Right cardiac atrium (tissue), 5 donors: ENCODE measurements at regions not wholly inside any gene's neighbourhood (a gene's known extent, or its start where the extent isn't known, plus 50 kb on each side); places are given as distances from the start of the nearest gene placed in this dataset.
"Not testable (repeated sequence)": the region's sequence is repeated elsewhere in the genome, so short reads cannot be mapped to it uniquely, and the experiment has no call there.

Source experiments
- ATAC-seq, 2 donors: fragments of 200-7000 bp; cut with Tn5 transposase; one replicate each; pipeline versions ENCODE4 v1.8.0 to v1.9.1; 2020; ENCODE audit warnings: moderate library complexity in 2 of 2, mild to moderate bottlenecking in 1 of 2
- DNase-seq, 3 donors: peaks; one replicate each; pipeline ENCODE4 v3.0.0-alpha.2; 2020
- H3K27ac ChIP-seq: one replicate; pipeline ENCODE4 v1.5.1; 2013; ENCODE audit warnings: mild to moderate bottlenecking, low read length, control low read depth, moderate library complexity
- H3K27me3 ChIP-seq: one replicate; pipeline ENCODE4 v1.6.1; 2013; ENCODE audit not compliant: control insufficient read depth, insufficient read depth
- H3K4me1 ChIP-seq: one replicate; pipeline ENCODE4 v1.6.1; 2013; ENCODE audit warnings: low read length; ENCODE audit not compliant: control insufficient read depth, insufficient read depth
- H3K4me3 ChIP-seq: one replicate; pipeline ENCODE4 v1.5.1; 2013; ENCODE audit warnings: low read length, control low read depth
- H3K9me3 ChIP-seq: one replicate; pipeline ENCODE4 v1.6.1; 2013; ENCODE audit warnings: low read length; ENCODE audit not compliant: control insufficient read depth
- WGBS: extraction: QIAGEN DNeasy Blood & Tissue Kit; methylation state at CpG from one replicate; pipeline ENCODE4 v1.1.7; 2013; 5-methylcytosine and 5-hydroxymethylcytosine counted together
- intact Hi-C, 4 donors: fragments of 100-400 bp; cut with DNase I; formaldehyde crosslinking; loops; one replicate each; pipeline versions ENCODE4 v1.11.0 to v1.14.0; 2022 to 2023
- donor health status: healthy with polysubstance abuse.
- donor health status: DM: no; HTN: yes; CAD: no.
- donor health status: DM: no; HTN: no; CAD: no.
- donor health status: DM: no; HTN: yes; CAD: no; lungs with severe emphysema.
- donor health status: DM: yes; HTN: yes; CAD: no.

DNA sequence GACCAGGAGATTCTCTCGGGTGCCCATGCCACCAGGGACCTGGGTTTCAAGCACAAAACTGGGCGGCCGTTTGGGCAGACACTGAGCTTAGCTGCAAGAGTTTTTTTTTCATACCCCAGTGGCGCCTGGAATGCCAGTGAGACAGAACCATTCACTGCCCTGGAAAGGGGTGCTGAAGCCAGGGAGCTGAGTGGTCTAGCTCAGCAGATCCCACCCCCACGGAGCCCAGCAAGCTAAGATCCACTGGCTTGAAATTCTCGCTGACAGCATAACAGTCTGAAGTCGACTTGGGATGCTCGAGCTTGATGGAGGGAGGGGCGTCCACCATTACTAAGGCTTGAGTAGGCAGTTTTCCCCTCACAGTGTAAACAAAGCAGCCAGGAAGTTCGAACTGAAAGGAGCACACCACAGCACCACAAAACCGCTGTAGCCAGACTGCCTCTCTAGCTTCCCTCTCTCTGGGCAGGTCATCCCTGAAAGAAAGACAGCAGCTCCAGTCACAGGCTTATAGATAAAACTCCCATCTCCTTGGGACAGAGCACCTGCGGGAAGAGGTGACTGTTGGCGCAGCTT, 157.7 kb downstream of the GIPC2 start:
- ATAC-seq, H3K4me1 ChIP-seq, intact Hi-C loops, H3K9me3 ChIP-seq, H3K4me3 ChIP-seq, H3K27ac ChIP-seq, H3K27me3 ChIP-seq: not testable (repeated sequence)
- peak in 1 of 3 donors; percentile 19 for DNase-seq
- 68% methylated on average over 13 of the region's 13 CpGs for WGBS

DNA sequence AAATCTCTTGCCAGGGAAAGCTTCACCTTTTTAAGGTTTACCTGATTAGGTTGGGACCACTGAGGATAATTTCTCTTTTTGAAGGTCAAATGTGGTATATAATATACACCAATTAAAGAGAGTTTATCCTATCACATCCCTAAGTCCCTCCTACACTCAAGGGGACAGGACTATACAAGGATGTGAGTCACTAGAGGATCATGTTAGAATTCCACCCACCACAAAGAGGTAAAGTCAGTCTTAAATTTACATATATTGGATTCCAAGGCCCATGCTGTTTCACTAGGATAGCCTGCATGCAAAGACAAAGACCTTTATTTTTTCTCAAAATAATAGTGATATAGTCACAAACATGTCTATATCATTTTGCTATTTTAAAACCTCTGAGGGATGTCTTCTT, 164.4 kb downstream of the GIPC2 start:
- no peaks in the 10 kb centered on the region for H3K9me3 ChIP-seq
- DNase-seq: no peak
- H3K4me3 ChIP-seq: no peak overlapping the region
- no peaks in the 10 kb centered on the region for H3K27me3 ChIP-seq
- no peak overlapping the region for H3K27ac ChIP-seq
- H3K4me1 ChIP-seq: no peaks in the 10 kb centered on the region
- intact Hi-C loops: no loop called here
- no peak for ATAC-seq

GRCh38 chr1:78211483-78212092, 165.8 kb downstream of the GIPC2 start:
- WGBS: 80% methylated on average over 7 of the region's 7 CpGs
- DNase-seq (no peak), ATAC-seq (no peak)
- Histone ChIP-seq H3K27me3 (no peaks in the 10 kb centered on the region), H3K4me1 (no peaks in the 10 kb centered on the region), H3K9me3 (no peaks in the 10 kb centered on the region), H3K4me3 (no peak overlapping the region), H3K27ac (no peak overlapping the region)
- intact Hi-C loops: no loop called here

DNA sequence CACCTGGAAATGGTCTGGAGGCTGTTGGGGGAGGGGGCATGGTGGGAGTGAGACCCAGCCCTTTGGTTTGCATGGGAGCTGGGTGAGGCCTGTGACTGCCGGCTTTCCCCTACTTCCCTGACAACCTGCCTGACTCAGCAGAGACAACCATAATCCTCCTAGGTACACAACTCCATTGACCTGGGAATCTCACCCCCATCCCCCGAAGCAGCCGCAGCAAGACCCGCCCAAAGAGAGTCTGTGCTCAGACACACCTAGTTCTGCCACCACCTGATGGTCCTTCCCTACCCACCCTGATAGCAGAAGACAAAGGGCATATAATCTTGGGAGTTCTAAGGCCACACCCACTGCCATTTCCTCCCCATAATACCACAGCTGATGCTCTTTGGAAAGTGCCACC, 168.6 kb downstream of the GIPC2 start:
- ATAC-seq (no peak), DNase-seq (no peak)
- Histone ChIP-seq H3K27me3 (no peaks in the 10 kb centered on the region), H3K27ac (no peak overlapping the region), H3K4me1 (no peaks in the 10 kb centered on the region), H3K9me3 (no peaks in the 10 kb centered on the region), H3K4me3 (no peak overlapping the region)
- intact Hi-C loops: no loop called here
- WGBS: 92% methylated on average over 4 of the region's 4 CpGs

GRCh38 chr1:78222225-78222959, 176.6 kb downstream of the GIPC2 start:
- H3K4me1 ChIP-seq: no peaks in the 10 kb centered on the region
- DNase-seq (no peak), ATAC-seq (no peak)
- intact Hi-C loops: no loop called here
- no peaks in the 10 kb centered on the region for H3K9me3 ChIP-seq
- no peaks in the 10 kb centered on the region for H3K27me3 ChIP-seq
- no peak overlapping the region for H3K4me3 ChIP-seq
- WGBS: 67% methylated on average over 5 of the region's 5 CpGs
- H3K27ac ChIP-seq: no peak overlapping the region

DNA sequence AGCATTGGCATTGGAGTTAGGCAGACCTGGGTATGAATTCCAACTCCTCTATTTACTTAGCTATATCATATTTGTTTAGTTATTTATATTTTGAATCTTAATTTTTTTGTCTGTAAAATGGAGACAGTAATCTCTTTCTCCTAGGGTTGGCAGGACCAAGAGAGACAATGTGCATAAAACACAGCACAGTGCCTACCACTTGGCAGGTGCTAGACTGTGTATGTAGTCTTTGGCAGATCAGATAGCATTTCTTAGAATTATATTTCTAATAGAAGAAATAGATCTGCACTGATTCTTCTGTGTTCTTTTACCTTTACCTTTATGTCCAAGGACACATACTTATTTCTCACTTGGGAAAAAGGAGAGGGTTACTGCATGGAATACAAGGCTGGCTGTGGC, 177.2 kb downstream of the GIPC2 start:
- DNase-seq (no peak), ATAC-seq (no peak)
- Histone ChIP-seq H3K4me3 (no peak overlapping the region), H3K27me3 (no peaks in the 10 kb centered on the region), H3K4me1 (no peaks in the 10 kb centered on the region), H3K9me3 (no peaks in the 10 kb centered on the region), H3K27ac (no peak overlapping the region)
- intact Hi-C loops: no loop called here

- DNase-seq: no peak
- no peak overlapping the region for H3K27ac ChIP-seq
- H3K4me3 ChIP-seq: no peak overlapping the region
- no peaks in the 10 kb centered on the region for H3K9me3 ChIP-seq
- WGBS: 74% methylated on average over 6 of the region's 6 CpGs
- no peaks in the 10 kb centered on the region for H3K4me1 ChIP-seq
- H3K27me3 ChIP-seq: no peaks in the 10 kb centered on the region
- ATAC-seq: no peak
- intact Hi-C loops: no loop called here
These were observed 177.8 kb downstream of the GIPC2 start for GRCh38 chr1:78223417-78224215.

- Histone ChIP-seq H3K27me3 (no peaks in the 10 kb centered on the region), H3K9me3 (no peaks in the 10 kb centered on the region), H3K27ac (no peak overlapping the region), H3K4me1 (no peaks in the 10 kb centered on the region), H3K4me3 (no peak overlapping the region)
- ATAC-seq (no peak), DNase-seq (no peak)
- intact Hi-C loops: no loop called here
These were observed 178.6 kb downstream of the GIPC2 start for GRCh38 chr1:78224246-78224785.

GRCh38 chr1:78224861-78225552, 179.2 kb downstream of the GIPC2 start:
- no peaks in the 10 kb centered on the region for H3K4me1 ChIP-seq
- H3K27ac ChIP-seq: no peak overlapping the region
- no peak for DNase-seq
- no peaks in the 10 kb centered on the region for H3K27me3 ChIP-seq
- ATAC-seq: no peak
- H3K9me3 ChIP-seq: no peaks in the 10 kb centered on the region
- 52% methylated on average over 3 of the region's 3 CpGs for WGBS
- intact Hi-C loops: no loop called here
- no peak overlapping the region for H3K4me3 ChIP-seq

GRCh38 chr1:78226784-78227183, 181.0 kb downstream of the GIPC2 start:
- no peak overlapping the region for H3K27ac ChIP-seq
- WGBS: 64% methylated on average over 3 of the region's 3 CpGs
- DNase-seq (peak in 2 of 3 donors; percentile 41 to 62), ATAC-seq (peak; percentile 69 to 89)
- H3K9me3 ChIP-seq: no peaks in the 10 kb centered on the region
- no peaks in the 10 kb centered on the region for H3K27me3 ChIP-seq
- intact Hi-C loops: no loop called here
- no peaks in the 10 kb centered on the region for H3K4me1 ChIP-seq
- H3K4me3 ChIP-seq: no peak overlapping the region
